ENCODE measurements at regions not wholly inside any gene's neighbourhood (a gene's known extent, or its start where the extent isn't known, plus 50 kb on each side); places are given as distances from the start of the nearest gene placed in this dataset.
A peak's percentile ranks its signal among the peaks of the same experiment; 100 is the strongest.

DNA sequence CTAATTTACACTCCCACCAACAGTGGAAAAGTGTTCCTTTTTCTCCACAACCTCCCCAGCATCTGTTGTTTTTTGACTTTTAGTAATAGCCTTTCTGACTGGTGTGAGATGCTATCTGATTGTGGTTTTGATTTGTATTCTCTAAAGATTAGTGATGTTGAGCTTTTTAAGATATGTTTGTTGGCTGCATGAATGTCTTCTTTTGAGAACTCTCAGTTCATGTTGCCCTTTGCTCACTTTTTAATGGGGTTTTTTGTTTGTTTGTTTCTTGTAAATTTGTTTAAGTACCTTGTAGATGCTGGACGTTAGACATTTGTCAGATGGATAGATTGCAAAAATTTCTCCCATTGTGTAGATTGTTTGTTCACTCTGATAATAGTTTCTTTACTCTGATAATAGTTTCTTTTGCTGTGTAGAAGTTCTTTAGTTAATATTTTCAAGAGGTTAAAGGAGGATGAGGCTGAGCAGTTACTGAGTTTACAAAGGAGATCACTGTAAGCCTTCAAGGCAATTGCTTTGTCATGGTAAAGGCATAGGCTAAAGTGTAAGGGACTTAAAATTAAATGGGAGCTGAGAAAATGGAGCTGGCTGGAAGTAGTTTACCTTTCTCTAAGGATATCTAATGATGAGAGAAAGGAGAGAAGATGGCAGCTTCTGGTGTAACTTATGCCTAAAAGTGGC, 323.4 kb downstream of the PCDH7 start:
- in situ Hi-C loops (cut with HindIII; ENCODE audit: low pct_unique_long_range_greater_than_20kb, low sequenced_read_pairs) (no loop called here), intact Hi-C loops (cut with micrococcal nuclease; ENCODE audit: unreplicated experiment) (no loop called here)
- peak; percentile 71; the same call in 1 of the 2 replicates for ATAC-seq
- POLR2A ChIA-PET, result no interaction called here
- peak; percentile 86 for TF ChIP-seq TCF7L2 (IDR thresholded peaks at IDR 0.05; ENCODE audit: low read depth, low read length)
- TF ChIP-seq POLR2AphosphoS5 (IDR thresholded peaks at IDR 0.05; ENCODE audit: low read depth, low read length), result no peak
- BruUV-seq (replicated peaks), result no TSS peak
- Histone ChIP-seq H3K4me3 (ENCODE audit: low read depth in 2 of 2, low read length in 2 of 2) (no peak overlapping the region), H3K27me3 (ENCODE audit: control insufficient read depth, insufficient read depth, low read length) (no peaks in the 10 kb centered on the region), H3K36me3 (ENCODE audit: control insufficient read depth, insufficient read depth, low read length) (no peaks in the 10 kb centered on the region), H3K27ac (ENCODE audit: low read length) (peak overlapping the region; percentile 25; the same call in 1 of the 2 replicates), H3K4me1 (ENCODE audit: control insufficient read depth, insufficient read depth, low read length) (peaks cover 7% of the 10 kb centered on the region; the same call in 1 of the 2 replicates), H3K9me3 (ENCODE audit: control insufficient read depth, insufficient read depth, low read depth, low read length) (no peaks in the 10 kb centered on the region)
- CTCF ChIA-PET, result no interaction called here
- DNase-seq (ENCODE audit: low read depth, low spot score), result no peak

GRCh38 chr4:31045151-31045550, 325.0 kb downstream of the PCDH7 start:
- ATAC-seq (no peak), DNase-seq (ENCODE audit: low read depth, low spot score) (no peak)
- ChIA-PET CTCF (no interaction called here), POLR2A (no interaction called here)
- H3K9me3 ChIP-seq (ENCODE audit: control insufficient read depth, insufficient read depth, low read depth, low read length), result no peaks in the 10 kb centered on the region
- no peaks in the 10 kb centered on the region for H3K36me3 ChIP-seq (ENCODE audit: control insufficient read depth, insufficient read depth, low read length)
- in situ Hi-C loops (cut with HindIII; ENCODE audit: low pct_unique_long_range_greater_than_20kb, low sequenced_read_pairs), result no loop called here
- no TSS peak for BruUV-seq (replicated peaks)
- peaks cover 7% of the 10 kb centered on the region; the same call in 1 of the 2 replicates for H3K4me1 ChIP-seq (ENCODE audit: control insufficient read depth, insufficient read depth, low read length)
- H3K27me3 ChIP-seq (ENCODE audit: control insufficient read depth, insufficient read depth, low read length), result no peaks in the 10 kb centered on the region
- H3K27ac ChIP-seq (ENCODE audit: low read length), result peak overlapping the region; percentile 54; the same call in 1 of the 2 replicates
- intact Hi-C loops (cut with micrococcal nuclease; ENCODE audit: unreplicated experiment), result no loop called here
- TF ChIP-seq TCF7L2 (IDR thresholded peaks at IDR 0.05; ENCODE audit: low read depth, low read length), result no peak
- no peak for TF ChIP-seq CTCF (IDR thresholded peaks at IDR 0.05)
- TF ChIP-seq REST (IDR thresholded peaks at IDR 0.05; ENCODE audit: insufficient read depth in 1 of 2, low read depth in 2 of 2, low read length in 1 of 2), result no peak
- TF ChIP-seq POLR2AphosphoS5 (IDR thresholded peaks at IDR 0.05; ENCODE audit: low read depth, low read length), result no peak
- TF ChIP-seq SIN3A (IDR thresholded peaks at IDR 0.05; ENCODE audit: borderline replicate concordance, insufficient read depth, low read depth, low read length), result no peak
- no peak overlapping the region for H3K4me3 ChIP-seq (ENCODE audit: low read depth in 2 of 2, low read length in 2 of 2)

DNA sequence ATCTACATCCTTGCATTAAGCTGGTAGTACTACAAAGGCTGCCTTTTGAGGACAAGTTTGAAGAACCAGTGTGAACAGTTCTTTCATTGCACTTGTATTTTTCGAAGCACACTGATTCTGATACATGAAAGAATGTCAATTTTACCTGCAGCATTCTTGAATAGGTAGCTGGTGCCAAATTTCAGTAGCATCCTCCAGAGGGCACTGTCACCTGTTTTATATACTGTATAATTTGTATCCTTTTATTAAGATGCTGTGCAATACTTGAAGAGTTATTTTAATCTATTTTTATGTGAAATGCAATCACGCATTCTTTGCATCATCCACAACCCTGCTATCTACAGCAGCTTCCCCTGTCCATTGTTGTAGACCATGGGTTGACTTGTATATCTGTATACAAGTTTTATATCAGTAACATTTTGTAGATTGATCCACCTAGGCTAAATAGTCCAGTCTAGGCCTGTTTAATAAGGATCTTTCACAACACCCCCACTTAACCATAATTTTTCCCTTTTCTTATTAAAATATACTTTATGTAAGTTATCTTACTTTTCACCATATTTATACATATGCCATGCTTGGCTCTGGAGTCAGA, 325.7 kb downstream of the PCDH7 start:
- H3K27me3 ChIP-seq (ENCODE audit: control insufficient read depth, insufficient read depth, low read length), result no peaks in the 10 kb centered on the region
- ChIA-PET CTCF (no interaction called here), POLR2A (no interaction called here)
- no peaks in the 10 kb centered on the region for H3K36me3 ChIP-seq (ENCODE audit: control insufficient read depth, insufficient read depth, low read length)
- ATAC-seq, result no peak
- peaks cover 7% of the 10 kb centered on the region; the same call in 1 of the 2 replicates for H3K4me1 ChIP-seq (ENCODE audit: control insufficient read depth, insufficient read depth, low read length)
- no peak overlapping the region for H3K27ac ChIP-seq (ENCODE audit: low read length)
- H3K4me3 ChIP-seq (ENCODE audit: low read depth in 2 of 2, low read length in 2 of 2), result no peak overlapping the region
- intact Hi-C loops (cut with micrococcal nuclease; ENCODE audit: unreplicated experiment) (no loop called here), in situ Hi-C loops (cut with HindIII; ENCODE audit: low pct_unique_long_range_greater_than_20kb, low sequenced_read_pairs) (no loop called here)
- DNase-seq (ENCODE audit: low read depth, low spot score), result no peak
- H3K9me3 ChIP-seq (ENCODE audit: control insufficient read depth, insufficient read depth, low read depth, low read length), result no peaks in the 10 kb centered on the region
- no TSS peak for BruUV-seq (replicated peaks)
- TF ChIP-seq TCF7L2 (IDR thresholded peaks at IDR 0.05; ENCODE audit: low read depth, low read length), result no peak
- TF ChIP-seq CTCF (IDR thresholded peaks at IDR 0.05), result peak; percentile 39; the same call in 1 of the 2 replicates
- TF ChIP-seq POLR2AphosphoS5 (IDR thresholded peaks at IDR 0.05; ENCODE audit: low read depth, low read length), result no peak

Measured in Panc1 (cell line).